K562 (cell line): ENCODE measurements at regions not wholly inside any gene's neighbourhood (a gene's known extent, or its start where the extent isn't known, plus 50 kb on each side); places are given as distances from the start of the nearest gene placed in this dataset.
A peak's percentile ranks its signal among the peaks of the same experiment; 100 is the strongest.

Experiments used
- ATAC-seq: fragments of 200-7000 bp; cut with Tn5 transposase; 3 replicates; pipeline ENCODE4 v1.9.1; 2020; ENCODE audit warnings: moderate library complexity
- BruUV-seq: library from RNA; stranded (reverse); fragments of 400-500 nt; replicated peaks from 2 replicates; lab custom pipeline; 2021; lab: Mats Ljungman, UMichigan
- CTCF ChIA-PET: fragments of 300-600 bp; formaldehyde crosslinking; extraction: SDS; loops from one replicate; lab custom pipeline; 2021; ENCODE audit warnings: low intra/inter-chr PET ratio; lab: Yijun Ruan, JAX
- POLR2A ChIA-PET: fragments of 300-600, 350-650 bp; sonication (Branson Sonifier 250); formaldehyde crosslinking; extraction: SDS; loops from one replicate; lab custom pipeline; 2021; ENCODE audit warnings: antibody characterized with exemption, inconsistent platforms; lab: Yijun Ruan, JAX
- DNase-seq, 4 experiments: peaks; one replicate each; pipeline versions ENCODE4 v3.0.0 to v3.0.0-alpha.2; 2011 to 2018; ENCODE audit warnings: low spot score in 3 of 4, mixed read lengths in 3 of 4; ENCODE audit errors: extremely low read depth in 1 of 4
- FAIRE-seq: peaks from 2 replicates; lab custom pipeline; 2011; peaks lifted over from hg19 to GRCh38; lab: Jason Lieb, UNC
- H2AFZ ChIP-seq: 2 replicates; pipeline ENCODE4 v1.6.0; 2011; ENCODE audit warnings: low read depth, low read length, control low read depth, inconsistent platforms
- H3K27ac ChIP-seq: fragments of 200-600 bp; 3 replicates; pipeline ENCODE4 v1.8.0; 2011; ENCODE audit warnings: low read depth, mild to moderate bottlenecking, control low read depth, inconsistent platforms, low read length, moderate library complexity, mixed read lengths; ENCODE audit errors: extremely low read depth
- H3K27me3 ChIP-seq, 2 experiments: fragments of 300-600 bp in 1 of 2; 2 replicates in 1 of 2; 3 replicates in 1 of 2; pipeline versions ENCODE4 v1.6.0 to v1.8.0; 2011; ENCODE audit warnings: inconsistent platforms in 2 of 2, low read length in 2 of 2, mild to moderate bottlenecking in 1 of 2, mixed read lengths in 1 of 2, moderate library complexity in 1 of 2; ENCODE audit not compliant: control insufficient read depth in 2 of 2, insufficient read depth in 2 of 2
- H3K36me3 ChIP-seq: fragments of 300-600 bp; 3 replicates; pipeline ENCODE4 v1.8.0; 2011; ENCODE audit warnings: mild to moderate bottlenecking, low read length, inconsistent platforms; ENCODE audit not compliant: control insufficient read depth, insufficient read depth
- H3K4me1 ChIP-seq, 2 experiments: fragments of 200-600 bp in 1 of 2; replicated peaks in 1 of 2; 2 replicates in 1 of 2; 3 replicates in 1 of 2; pipeline versions ENCODE4 v1.5.1 to v1.8.0; 2011; ENCODE audit warnings: inconsistent platforms in 2 of 2, low read length in 2 of 2, mild to moderate bottlenecking in 1 of 2, mixed read lengths in 1 of 2, moderate library complexity in 1 of 2; ENCODE audit not compliant: control insufficient read depth in 2 of 2, insufficient read depth in 2 of 2
- H3K4me2 ChIP-seq: 2 replicates; pipeline ENCODE4 v1.6.1; 2011; ENCODE audit warnings: low read length, control low read depth, inconsistent platforms, mixed read lengths; ENCODE audit not compliant: insufficient read depth
- H3K4me3 ChIP-seq: fragments of 200-600 bp; sonication (generic), shearing (Covaris generic); 2 replicates; pipeline ENCODE4 v1.5.1; 2016; ENCODE audit warnings: control low read depth, inconsistent platforms
- H3K79me2 ChIP-seq: fragments of 200-600 bp; 3 replicates; pipeline ENCODE4 v1.8.0; 2011; ENCODE audit warnings: low read length, inconsistent platforms; ENCODE audit not compliant: control insufficient read depth, insufficient read depth
- H3K9ac ChIP-seq, 2 experiments: 2 replicates each; pipeline versions ENCODE4 v1.6.0 to v1.6.1; 2011; ENCODE audit warnings: low read depth in 2 of 2, low read length in 2 of 2, control low read depth in 1 of 2, inconsistent platforms in 1 of 2, mild to moderate bottlenecking in 1 of 2, mixed read lengths in 1 of 2; ENCODE audit not compliant: insufficient read depth in 1 of 2
- H3K9me1 ChIP-seq: one replicate; pipeline ENCODE4 v1.6.0; 2011; ENCODE audit warnings: inconsistent platforms, mild to moderate bottlenecking, low read length, moderate library complexity; ENCODE audit not compliant: control insufficient read depth, insufficient read depth
- H3K9me3 ChIP-seq: replicated peaks from 2 replicates; pipeline ENCODE4 v1.5.1; 2011; ENCODE audit warnings: low read depth, low read length, inconsistent platforms; ENCODE audit not compliant: control insufficient read depth, insufficient read depth
- H4K20me1 ChIP-seq: replicated peaks from 2 replicates; pipeline ENCODE4 v1.6.1; 2011; ENCODE audit warnings: low read length, inconsistent platforms, mixed read lengths; ENCODE audit not compliant: control insufficient read depth, insufficient read depth
- CTCF ChIP-seq, 3 experiments: IDR thresholded peaks in 2 of 3; conservative IDR thresholded peaks in 1 of 3; 2 replicates each; pipeline ENCODE4 v1.5.1; 2011 to 2012; ENCODE audit warnings: low read length in 3 of 3, mild to moderate bottlenecking in 3 of 3, control low read depth in 2 of 3, improper control_type of control experiment in 1 of 3, inconsistent platforms in 1 of 3, low read depth in 1 of 3, mixed read lengths in 1 of 3, moderate library complexity in 1 of 3; ENCODE audit not compliant: insufficient read depth in 2 of 3
- RAD21 ChIP-seq, 2 experiments: fragments of 250-450 bp in 1 of 2; fragments of 450-650 bp in 1 of 2; sonication (Bioruptor Pico) in 1 of 2; formaldehyde crosslinking in 1 of 2; IDR thresholded peaks in 1 of 2; conservative IDR thresholded peaks in 1 of 2; 2 replicates each; pipeline versions ENCODE4 v1.4.0 to v1.8.0; 2020 to 2022; ENCODE audit warnings: mild to moderate bottlenecking in 2 of 2, moderate library complexity in 1 of 2
- TAF1 ChIP-seq: IDR thresholded peaks from 2 replicates; pipeline ENCODE4 v1.6.1; 2011; ENCODE audit warnings: mild to moderate bottlenecking, low read length, moderate library complexity; ENCODE audit not compliant: insufficient read depth, control insufficient read depth, severe bottlenecking; ENCODE audit errors: extremely low read depth
- WGBS: fragments of 100-300 bp; shearing (Covaris generic); methylation state at CpG from one replicate; pipeline ENCODE4 v1.1.6; 2016; ENCODE audit warnings: low coverage, mixed read lengths; ENCODE audit not compliant: insufficient coverage; ENCODE audit errors: missing lambda C conversion rate; 5-methylcytosine and 5-hydroxymethylcytosine counted together
- in situ Hi-C: fragments of 300-500 bp; cut with MboI; formaldehyde crosslinking; loops from 4 replicates; pipeline ENCODE4 v1.15.0; 2018; ENCODE audit warnings: inconsistent platforms, mixed read lengths
- intact Hi-C: fragments of 100-400 bp; cut with micrococcal nuclease; formaldehyde crosslinking; loops from 2 replicates; pipeline ENCODE4 v1.14.2; 2022

- BruUV-seq, result no TSS peak
- Histone ChIP-seq H4K20me1 (peaks cover 13% of the 10 kb centered on the region), H3K27ac (no peak overlapping the region), H3K79me2 (no peaks in the 10 kb centered on the region), H3K27me3 (peaks cover 2 to 13% of the 10 kb centered on the region in 2 experiments; a peak in 3 of 5 replicates), H3K9me1 (no peaks in the 10 kb centered on the region), H2AFZ (no peak overlapping the region), H3K4me1 (no peaks in the 10 kb centered on the region), H3K4me2 (no peak overlapping the region), H3K9ac (no peak overlapping the region), H3K9me3 (no peaks in the 10 kb centered on the region), H3K36me3 (no peaks in the 10 kb centered on the region), H3K4me3 (no peak overlapping the region)
- ChIA-PET POLR2A (no interaction called here), CTCF (interaction anchor here (0.6 kb wide), 1 partner anchor 88 kb away, joined by 4 read pairs; no protein-coding TSS in a partner anchor)
- peak in 2 of 4 experiments; percentile 12 to 21 for DNase-seq
- intact Hi-C loops (no loop called here), in situ Hi-C loops (no loop called here)
- ATAC-seq, result peak; percentile 70
- FAIRE-seq, result no peak
- peak; percentile 18 to 50; a peak in 3 of 4 replicates for TF ChIP-seq RAD21 (CRISPR knock-in tag; conservative IDR thresholded peaks at IDR 0.05 in 1 of 2, IDR thresholded peaks at IDR 0.05 in 1 of 2)
- TF ChIP-seq TAF1, result no peak
- peak; percentile 24 to 47 (median 30); a peak in 3 of 6 replicates for TF ChIP-seq CTCF (IDR thresholded peaks at IDR 0.05 in 2 of 3, conservative IDR thresholded peaks at IDR 0.05 in 1 of 3; ENCODE audit: insufficient read depth in 2 of 3, low read depth in 1 of 3, low read length in 3 of 3)
- WGBS, result under 1% methylated on average over 5 of the region's 5 CpGs
These were observed 112.2 kb upstream of the SLC6A11 start for GRCh38 chr3:10703875-10704274.
